BLaER1 (cell line): ENCODE measurements at regions not wholly inside any gene's neighbourhood (a gene's known extent, or its start where the extent isn't known, plus 50 kb on each side); places are given as distances from the start of the nearest gene placed in this dataset.

Experiments used
- H3K27ac ChIP-seq: shearing (Covaris generic); formaldehyde crosslinking; 2 replicates; pipeline ENCODE4 v1.8.1; 2022
- H3K27me3 ChIP-seq: shearing (Covaris generic); formaldehyde crosslinking; 2 replicates; pipeline ENCODE4 v1.8.1; 2022
- H3K36me3 ChIP-seq: shearing (Covaris generic); formaldehyde crosslinking; 2 replicates; pipeline ENCODE4 v1.8.1; 2022
- H3K4me1 ChIP-seq: shearing (Covaris generic); formaldehyde crosslinking; 2 replicates; pipeline ENCODE4 v1.8.1; 2022
- H3K4me2 ChIP-seq: shearing (Covaris generic); formaldehyde crosslinking; 2 replicates; pipeline ENCODE4 v1.8.1; 2022
- H3K4me3 ChIP-seq: shearing (Covaris generic); formaldehyde crosslinking; 2 replicates; pipeline ENCODE4 v1.8.1; 2022
- H3K9ac ChIP-seq: shearing (Covaris generic); formaldehyde crosslinking; 2 replicates; pipeline ENCODE4 v1.8.1; 2022
- H3K9me3 ChIP-seq: shearing (Covaris generic); formaldehyde crosslinking; 2 replicates; pipeline ENCODE4 v1.8.1; 2022
- H4K20me1 ChIP-seq: shearing (Covaris generic); formaldehyde crosslinking; 2 replicates; pipeline ENCODE4 v1.8.1; 2022
- Cebpa-rat ChIP-seq: shearing (Covaris generic); IDR thresholded peaks from 2 replicates; pipeline ENCODE4 v1.8.1; 2022

DNA sequence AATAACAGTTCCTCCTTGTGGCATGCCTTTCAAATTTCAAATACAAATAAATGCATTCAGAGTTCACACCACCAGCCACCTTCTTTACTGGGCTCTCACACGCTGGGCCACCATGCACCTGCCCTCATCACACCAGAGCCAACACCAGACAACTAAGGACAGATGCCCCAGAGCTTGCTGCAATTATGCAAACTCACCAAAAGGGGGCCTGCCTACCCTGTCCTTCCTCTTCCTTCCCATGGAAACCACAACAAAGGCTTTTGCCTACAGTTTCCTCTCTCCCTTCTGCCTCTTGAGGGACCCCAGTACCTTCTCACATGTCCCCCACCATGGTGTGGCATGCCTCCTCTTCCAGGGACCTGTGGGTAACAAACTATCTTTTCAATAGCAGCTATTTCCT is 1333.9 kb upstream of the TENM3 start:
- H3K4me1 ChIP-seq = no peaks in the 10 kb centered on the region
- no peaks in the 10 kb centered on the region for H3K36me3 ChIP-seq
- TF ChIP-seq Cebpa-rat = no peak
- no peaks in the 10 kb centered on the region for H3K27me3 ChIP-seq
- no peak overlapping the region for H3K4me3 ChIP-seq
- no peak overlapping the region for H3K27ac ChIP-seq
- H3K9ac ChIP-seq = no peak overlapping the region
- H3K4me2 ChIP-seq = no peak overlapping the region
- H4K20me1 ChIP-seq = no peaks in the 10 kb centered on the region
- no peaks in the 10 kb centered on the region for H3K9me3 ChIP-seq

DNA sequence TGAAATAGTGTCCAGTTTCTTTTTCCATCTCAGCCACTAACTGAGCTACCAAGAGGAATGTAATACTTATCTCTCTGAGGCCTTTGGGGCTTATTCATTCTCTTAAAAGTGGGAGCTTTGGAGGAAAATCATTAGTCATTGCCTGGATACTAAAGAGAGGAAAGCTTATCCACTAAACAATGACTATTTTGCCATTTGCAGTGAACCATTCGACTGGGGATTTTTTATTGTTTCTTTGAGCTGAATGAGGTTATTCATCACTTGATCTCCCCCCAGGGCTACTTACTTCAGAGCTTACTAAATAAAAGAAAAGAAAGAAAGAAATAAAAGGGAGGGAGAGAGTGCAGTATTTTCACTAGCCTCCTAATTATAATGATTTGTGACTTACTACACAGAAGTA is 1329.5 kb upstream of the TENM3 start:
- no peaks in the 10 kb centered on the region for H3K4me1 ChIP-seq
- no peaks in the 10 kb centered on the region for H4K20me1 ChIP-seq
- no peak overlapping the region for H3K27ac ChIP-seq
- no peaks in the 10 kb centered on the region for H3K27me3 ChIP-seq
- H3K4me3 ChIP-seq = no peak overlapping the region
- no peak for TF ChIP-seq Cebpa-rat
- no peaks in the 10 kb centered on the region for H3K9me3 ChIP-seq
- no peak overlapping the region for H3K9ac ChIP-seq
- no peaks in the 10 kb centered on the region for H3K36me3 ChIP-seq
- no peak overlapping the region for H3K4me2 ChIP-seq

DNA sequence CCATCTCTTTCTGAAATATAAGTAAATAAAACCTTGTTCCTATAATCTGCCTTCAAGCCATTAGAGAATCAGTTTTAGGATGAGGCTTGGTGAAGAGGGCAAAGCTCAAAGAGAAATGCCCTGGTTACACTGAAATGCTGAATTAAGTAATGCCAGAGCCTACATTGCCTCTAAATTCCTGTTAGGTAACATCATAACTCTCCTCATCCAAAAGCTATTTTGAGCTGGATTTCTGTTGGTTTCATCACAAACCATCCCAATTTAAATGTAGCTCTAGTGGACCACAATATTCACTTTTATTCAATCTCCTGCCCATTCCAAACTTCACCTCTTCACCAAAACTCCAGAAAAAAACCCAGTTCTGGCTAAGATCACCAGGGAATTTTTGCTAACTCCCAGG is 1319.7 kb upstream of the TENM3 start:
- Histone ChIP-seq H4K20me1 (no peaks in the 10 kb centered on the region), H3K4me3 (no peak overlapping the region), H3K4me1 (no peaks in the 10 kb centered on the region), H3K36me3 (no peaks in the 10 kb centered on the region), H3K9ac (no peak overlapping the region), H3K27ac (no peak overlapping the region), H3K27me3 (no peaks in the 10 kb centered on the region), H3K9me3 (no peaks in the 10 kb centered on the region), H3K4me2 (no peak overlapping the region)
- TF ChIP-seq Cebpa-rat = no peak

DNA sequence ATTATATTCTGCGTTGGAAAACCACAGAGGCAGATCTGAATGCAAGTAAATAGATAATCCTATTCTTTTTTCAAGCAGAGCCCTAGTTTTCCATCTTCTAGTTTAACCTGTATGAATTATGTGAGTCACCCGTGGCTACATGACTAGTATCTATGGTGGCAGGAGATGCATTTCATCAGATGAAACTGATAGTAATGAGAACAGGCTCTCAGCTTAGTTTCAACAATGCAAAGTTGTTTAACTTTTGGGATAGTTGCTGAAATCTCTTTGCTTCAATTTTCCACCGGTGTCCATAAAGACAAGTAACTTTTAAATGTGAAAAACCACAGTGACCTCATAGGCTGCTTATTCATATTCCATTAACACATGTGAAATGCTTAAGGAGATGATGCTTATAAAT is 1317.4 kb upstream of the TENM3 start:
- Histone ChIP-seq H3K9me3 (no peaks in the 10 kb centered on the region), H3K4me2 (no peak overlapping the region), H3K27me3 (no peaks in the 10 kb centered on the region), H4K20me1 (no peaks in the 10 kb centered on the region), H3K4me3 (no peak overlapping the region), H3K9ac (no peak overlapping the region), H3K36me3 (no peaks in the 10 kb centered on the region), H3K27ac (no peak overlapping the region), H3K4me1 (no peaks in the 10 kb centered on the region)
- TF ChIP-seq Cebpa-rat = no peak

DNA sequence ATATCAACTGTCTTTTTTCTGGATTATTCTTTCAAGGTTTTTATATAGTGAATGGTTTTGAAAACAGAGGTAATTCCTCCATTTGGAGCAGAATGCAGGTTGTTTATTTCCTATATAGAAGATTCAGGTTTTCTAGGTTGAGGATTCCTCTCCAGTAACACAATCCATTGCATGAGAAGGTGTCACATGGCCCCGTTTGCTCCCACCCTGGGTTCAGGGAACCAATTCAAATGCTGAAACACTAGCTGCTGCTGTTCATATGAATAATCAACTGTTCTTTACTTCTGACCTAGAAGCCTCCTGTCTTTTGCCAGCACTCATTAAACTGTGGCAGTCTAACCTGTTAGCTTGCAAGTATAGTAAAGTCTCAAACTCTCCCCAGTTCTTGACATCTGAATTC is 1316.9 kb upstream of the TENM3 start:
- Histone ChIP-seq H3K36me3 (no peaks in the 10 kb centered on the region), H3K4me2 (no peak overlapping the region), H3K9me3 (no peaks in the 10 kb centered on the region), H3K9ac (no peak overlapping the region), H3K27me3 (no peaks in the 10 kb centered on the region), H3K4me1 (no peaks in the 10 kb centered on the region), H3K27ac (no peak overlapping the region), H4K20me1 (no peaks in the 10 kb centered on the region), H3K4me3 (no peak overlapping the region)
- no peak for TF ChIP-seq Cebpa-rat

DNA sequence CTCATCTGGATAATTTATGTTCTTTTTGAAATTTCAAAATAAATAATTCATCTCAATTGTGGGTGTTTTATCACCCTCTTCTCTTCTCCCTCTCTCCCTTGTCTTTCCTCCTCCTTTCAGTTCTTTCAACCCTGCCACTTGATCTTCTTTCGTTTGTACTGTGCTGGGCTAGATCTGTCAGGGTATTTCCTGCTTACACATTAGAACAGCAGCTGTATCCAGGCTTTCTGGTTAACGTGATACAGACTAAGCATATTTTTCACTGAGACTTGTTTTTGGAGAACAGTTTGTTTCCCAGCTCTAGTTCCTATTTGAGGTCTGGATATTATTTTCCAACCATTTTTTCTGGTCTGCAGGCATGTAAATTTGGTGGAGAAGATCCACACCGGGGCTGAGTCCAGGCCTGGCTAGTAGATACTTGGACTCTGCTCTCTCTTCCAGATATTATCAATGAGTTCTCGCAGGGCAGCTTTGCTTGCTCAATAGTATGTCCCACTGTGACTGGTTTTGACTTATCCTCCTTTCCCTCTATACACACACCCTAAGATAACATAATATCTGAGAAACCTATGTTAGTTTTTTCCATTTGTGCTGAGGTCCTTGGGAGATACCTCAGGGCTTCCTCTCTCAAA is 1310.7 kb upstream of the TENM3 start:
- H3K9me3 ChIP-seq = no peaks in the 10 kb centered on the region
- no peaks in the 10 kb centered on the region for H3K27me3 ChIP-seq
- no peaks in the 10 kb centered on the region for H4K20me1 ChIP-seq
- H3K4me3 ChIP-seq = no peak overlapping the region
- H3K27ac ChIP-seq = no peak overlapping the region
- no peaks in the 10 kb centered on the region for H3K4me1 ChIP-seq
- no peak for TF ChIP-seq Cebpa-rat
- no peaks in the 10 kb centered on the region for H3K36me3 ChIP-seq
- H3K4me2 ChIP-seq = no peak overlapping the region
- H3K9ac ChIP-seq = no peak overlapping the region

GRCh38 chr4:180937083-180937482 is 1306.1 kb upstream of the TENM3 start:
- no peaks in the 10 kb centered on the region for H3K27me3 ChIP-seq
- no peaks in the 10 kb centered on the region for H3K4me1 ChIP-seq
- H3K27ac ChIP-seq = no peak overlapping the region
- no peak overlapping the region for H3K4me3 ChIP-seq
- H3K9me3 ChIP-seq = no peaks in the 10 kb centered on the region
- no peak for TF ChIP-seq Cebpa-rat
- H3K36me3 ChIP-seq = no peaks in the 10 kb centered on the region
- H4K20me1 ChIP-seq = no peaks in the 10 kb centered on the region
- no peak overlapping the region for H3K9ac ChIP-seq
- H3K4me2 ChIP-seq = no peak overlapping the region

GRCh38 chr4:180940680-180941079 is 1302.5 kb upstream of the TENM3 start:
- Histone ChIP-seq H3K9ac (no peak overlapping the region), H3K4me3 (no peak overlapping the region), H3K27ac (no peak overlapping the region), H3K4me2 (no peak overlapping the region), H4K20me1 (no peaks in the 10 kb centered on the region), H3K4me1 (no peaks in the 10 kb centered on the region), H3K36me3 (no peaks in the 10 kb centered on the region), H3K27me3 (no peaks in the 10 kb centered on the region), H3K9me3 (no peaks in the 10 kb centered on the region)
- no peak for TF ChIP-seq Cebpa-rat

DNA sequence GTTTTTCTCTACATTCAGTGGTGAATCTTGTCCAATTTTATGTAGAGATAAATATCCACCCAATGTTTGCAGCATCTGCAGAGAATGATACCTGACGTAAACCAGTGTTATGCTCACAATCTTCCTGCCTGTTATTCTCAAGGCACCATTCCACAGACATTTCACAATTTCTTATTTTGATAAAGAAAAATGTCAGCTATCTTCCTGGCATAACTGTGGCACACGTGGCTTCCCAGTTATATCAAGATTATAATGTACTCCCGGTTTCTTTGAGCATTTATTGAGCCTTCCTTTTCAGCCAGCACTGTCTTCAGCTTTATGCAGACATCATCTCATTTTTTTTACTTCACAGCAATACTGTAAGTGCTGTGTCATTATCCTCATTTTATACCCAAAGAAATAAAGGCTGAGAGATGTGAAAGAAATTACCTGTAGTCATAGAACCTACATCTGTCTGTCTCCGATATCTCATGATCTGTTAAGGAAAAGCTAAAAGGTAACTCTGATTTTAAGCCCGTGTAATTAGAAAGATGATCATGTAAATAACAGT is 1300.8 kb upstream of the TENM3 start:
- no peaks in the 10 kb centered on the region for H3K4me1 ChIP-seq
- no peak overlapping the region for H3K4me3 ChIP-seq
- no peak overlapping the region for H3K9ac ChIP-seq
- no peaks in the 10 kb centered on the region for H4K20me1 ChIP-seq
- no peak overlapping the region for H3K4me2 ChIP-seq
- H3K9me3 ChIP-seq = no peaks in the 10 kb centered on the region
- no peaks in the 10 kb centered on the region for H3K36me3 ChIP-seq
- no peak for TF ChIP-seq Cebpa-rat
- H3K27ac ChIP-seq = no peak overlapping the region
- H3K27me3 ChIP-seq = no peaks in the 10 kb centered on the region

DNA sequence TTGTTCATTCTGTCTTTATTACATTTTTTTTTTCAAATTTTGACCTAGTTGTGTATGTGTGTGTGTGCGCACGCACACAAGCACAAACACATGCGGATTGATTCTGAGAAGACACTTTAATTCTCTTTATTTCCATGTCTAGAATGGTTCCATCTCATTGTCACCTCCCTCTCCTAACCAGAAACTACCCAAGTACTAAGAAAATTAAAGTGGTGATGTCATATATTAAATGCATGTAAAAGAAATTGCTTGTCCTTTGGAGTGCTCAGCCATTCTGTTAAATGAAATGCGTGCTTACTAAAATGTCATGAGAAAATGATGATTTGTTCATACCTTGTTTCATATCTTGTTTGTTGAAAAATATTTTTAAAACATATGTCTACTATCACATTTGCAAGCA is 1297.0 kb upstream of the TENM3 start:
- H3K27ac ChIP-seq = no peak overlapping the region

DNA sequence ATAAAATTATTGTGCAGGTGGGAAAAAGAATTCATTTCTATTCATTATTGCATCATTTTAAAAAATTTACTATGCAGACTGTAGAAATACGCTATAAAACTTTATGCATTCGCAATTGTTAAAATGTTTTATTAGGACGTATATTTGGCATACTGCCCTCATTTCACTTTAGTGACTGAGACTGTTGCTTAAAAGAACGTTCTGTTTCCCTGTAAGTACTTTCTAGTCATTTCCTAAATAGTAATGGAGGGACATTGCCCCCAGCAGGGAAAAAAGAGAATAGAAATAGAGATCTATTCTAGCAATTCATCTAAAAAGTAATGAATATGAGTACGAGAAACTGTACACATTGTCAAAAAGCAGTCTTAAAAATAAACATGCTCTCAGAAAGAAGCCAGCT is 1295.8 kb upstream of the TENM3 start:
- Histone ChIP-seq H3K4me2 (no peak overlapping the region), H3K4me1 (no peaks in the 10 kb centered on the region), H3K27ac (no peak overlapping the region), H4K20me1 (no peaks in the 10 kb centered on the region), H3K36me3 (no peaks in the 10 kb centered on the region), H3K4me3 (no peak overlapping the region), H3K27me3 (no peaks in the 10 kb centered on the region), H3K9me3 (no peaks in the 10 kb centered on the region), H3K9ac (no peak overlapping the region)
- TF ChIP-seq Cebpa-rat = no peak

More for the DNA sequence above, 1297.0 kb upstream of the TENM3 start:
- no peak for TF ChIP-seq Cebpa-rat
- Histone ChIP-seq H3K4me2 (no peak overlapping the region), H3K9me3 (no peaks in the 10 kb centered on the region), H3K4me1 (no peaks in the 10 kb centered on the region), H3K27me3 (no peaks in the 10 kb centered on the region), H3K36me3 (no peaks in the 10 kb centered on the region), H3K4me3 (no peak overlapping the region), H4K20me1 (no peaks in the 10 kb centered on the region), H3K9ac (no peak overlapping the region)
